ENCODE measurements at regions not wholly inside any gene's neighbourhood (a gene's known extent, or its start where the extent isn't known, plus 50 kb on each side); places are given as distances from the start of the nearest gene placed in this dataset.
A peak's percentile ranks its signal among the peaks of the same experiment; 100 is the strongest.
"Not testable (repeated sequence)": the region's sequence is repeated elsewhere in the genome, so short reads cannot be mapped to it uniquely, and the experiment has no call there.

DNA sequence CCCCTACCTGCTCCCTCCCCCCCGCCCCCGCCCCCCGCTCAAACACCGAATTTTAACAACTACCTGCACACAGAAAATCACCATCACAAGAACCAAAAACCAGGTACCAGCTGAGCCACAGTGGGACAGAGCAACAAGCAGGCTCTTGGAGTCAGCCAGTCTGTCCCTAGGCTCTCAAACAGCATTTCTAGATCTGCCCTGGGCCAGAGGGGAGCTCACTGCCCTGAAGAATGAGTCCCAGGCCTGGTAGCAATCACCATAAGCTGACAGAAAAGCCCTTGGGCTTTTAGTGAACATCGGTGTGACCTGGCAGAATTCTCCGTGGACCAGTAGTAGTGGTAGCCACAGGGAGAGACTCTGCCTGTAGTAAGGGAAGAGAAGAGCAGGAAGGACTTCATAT lies 58.3 kb downstream of the C11orf87 start:
- DNase-seq, result no peak

DNA sequence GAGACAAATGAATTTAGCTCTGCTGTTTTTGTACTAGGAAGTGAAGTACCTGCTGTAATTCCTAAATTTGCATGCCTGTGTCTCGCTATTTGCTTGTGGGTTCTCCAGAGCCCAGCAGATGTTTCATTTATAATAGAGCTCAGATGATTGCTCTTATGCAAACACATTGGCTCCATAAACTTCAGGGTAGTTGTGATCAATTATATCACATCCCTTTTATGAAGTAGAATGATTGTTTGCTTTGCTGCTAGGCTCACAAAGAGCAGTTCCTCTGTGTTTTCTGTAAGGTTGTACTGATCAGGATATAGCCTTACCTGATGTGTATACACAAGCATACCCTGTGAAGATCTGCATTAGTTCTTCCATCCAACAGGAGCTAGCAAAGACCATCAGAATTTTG lies 64.1 kb downstream of the C11orf87 start:
- no peak for DNase-seq

DNA sequence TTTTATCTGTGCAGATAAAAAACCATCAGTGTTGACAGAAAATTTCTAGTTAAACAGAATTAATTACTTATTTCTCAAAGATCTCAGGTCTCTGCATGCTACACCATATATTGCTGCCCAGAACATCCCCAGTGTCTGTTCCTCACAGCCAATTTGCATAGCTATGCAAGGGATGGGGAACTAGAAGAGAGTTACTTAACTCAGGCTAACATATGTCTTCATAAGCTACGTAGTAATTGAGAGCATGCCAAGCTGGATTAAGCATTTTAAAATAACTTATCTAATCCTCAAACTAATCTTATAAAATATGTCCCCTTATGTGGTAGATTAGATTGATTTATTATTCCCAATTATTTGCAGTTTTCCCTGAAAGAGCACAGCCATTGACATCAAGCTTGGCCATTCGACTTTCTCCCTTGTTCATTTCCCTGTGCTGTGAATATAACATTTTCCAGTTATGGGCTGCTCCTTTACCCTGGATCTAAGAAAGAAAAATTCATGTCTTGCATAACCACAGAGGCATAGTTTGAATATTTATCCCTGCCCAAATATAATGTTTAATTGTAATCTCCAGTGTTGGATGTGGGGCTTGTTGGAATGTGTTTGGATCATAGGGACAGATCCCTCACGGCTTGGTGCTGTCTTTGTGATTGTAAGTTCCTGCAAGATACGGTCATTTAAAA lies 69.1 kb downstream of the C11orf87 start:
- DNase-seq, result no peak

DNA sequence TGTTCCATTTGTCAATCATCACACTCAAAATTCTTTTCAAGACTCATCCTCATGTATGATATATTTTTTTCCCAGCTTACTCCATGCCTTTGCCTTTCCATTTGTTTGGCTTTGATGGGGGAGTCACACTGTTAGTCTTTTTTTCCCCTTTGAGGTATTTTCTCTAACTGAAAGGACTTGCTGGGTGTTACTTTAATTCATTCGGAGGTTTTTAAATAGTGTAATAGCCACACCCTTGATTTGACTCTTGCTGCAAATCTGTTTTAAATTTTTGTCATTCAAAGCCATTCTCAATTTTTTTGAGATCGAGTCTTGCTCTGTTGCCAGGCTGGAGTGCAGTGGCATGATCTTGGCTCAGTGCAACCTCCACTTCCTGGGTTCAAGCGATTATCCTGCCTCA lies 84.1 kb downstream of the C11orf87 start:
- DNase-seq, result no peak

DNA sequence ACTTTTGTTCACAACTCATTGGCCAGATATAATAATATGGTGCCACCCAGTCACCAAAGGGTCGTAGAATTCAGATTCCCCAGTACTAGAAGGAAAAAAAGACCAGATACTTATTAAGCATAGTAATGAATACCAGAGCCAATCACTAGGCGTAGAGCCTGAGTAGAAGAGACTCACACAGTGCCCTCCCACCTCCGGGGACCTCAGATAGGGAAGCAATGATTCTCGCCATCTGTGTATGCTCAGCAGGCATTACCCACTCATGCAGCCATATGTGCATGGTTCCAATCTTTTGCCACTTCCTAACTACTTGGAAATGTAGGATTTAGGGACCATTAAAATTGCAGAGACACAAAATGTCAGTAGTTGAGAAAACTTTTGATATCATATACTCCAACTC lies 85.3 kb downstream of the C11orf87 start:
- no peak for DNase-seq

DNA sequence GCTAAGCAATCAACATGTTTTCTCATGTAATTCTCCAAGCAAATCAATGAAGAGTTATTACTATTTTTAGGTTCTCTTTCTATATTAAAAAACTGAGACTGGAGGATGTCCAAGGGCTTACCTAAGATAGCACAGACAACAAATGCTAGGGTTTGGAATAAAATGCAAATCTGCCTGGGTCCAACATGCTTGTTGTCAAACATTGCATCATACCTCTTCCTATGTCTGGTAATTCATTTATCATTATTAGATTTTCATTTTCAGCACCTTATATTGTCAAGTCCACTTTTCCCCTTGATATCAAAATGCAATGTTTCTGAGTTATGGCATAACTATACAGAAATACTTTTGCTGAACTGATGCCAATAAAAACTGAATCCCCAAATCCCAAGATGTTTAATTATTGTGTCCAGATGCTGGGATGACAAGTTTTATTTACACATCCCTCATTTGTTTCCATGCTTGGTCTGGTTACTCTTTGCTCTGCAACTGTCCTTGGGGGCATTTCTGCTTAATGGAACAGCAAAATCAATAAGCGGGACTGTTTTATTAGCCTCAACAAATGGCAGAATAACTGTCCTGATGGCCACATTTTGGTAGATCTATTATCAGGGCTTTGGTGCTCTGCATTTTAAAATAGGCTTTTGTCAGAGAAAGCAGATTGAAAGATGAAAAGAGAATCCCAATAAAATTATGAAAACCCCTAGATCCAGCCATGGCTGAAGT lies 86.0 kb downstream of the C11orf87 start:
- no peak for DNase-seq

DNA sequence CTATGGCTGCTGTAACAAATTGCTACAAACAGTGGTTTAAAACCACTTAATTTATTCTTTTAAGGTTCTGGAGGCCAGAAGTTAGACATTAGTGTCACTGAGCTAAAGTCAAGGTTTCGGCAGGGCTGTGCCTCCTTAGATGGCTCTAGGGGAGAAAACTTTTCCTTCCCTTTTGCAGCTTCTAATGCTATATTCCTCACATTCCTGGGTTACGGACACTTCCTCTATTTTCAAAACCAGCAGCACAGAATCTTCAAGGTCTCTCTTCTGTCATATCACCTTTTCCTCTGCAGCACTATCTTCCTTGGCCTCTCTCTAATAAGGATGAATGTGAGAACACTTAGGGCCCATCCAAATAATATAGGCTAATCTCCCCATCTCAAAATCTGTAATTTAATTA lies 87.0 kb downstream of the C11orf87 start:
- no peak for DNase-seq

DNA sequence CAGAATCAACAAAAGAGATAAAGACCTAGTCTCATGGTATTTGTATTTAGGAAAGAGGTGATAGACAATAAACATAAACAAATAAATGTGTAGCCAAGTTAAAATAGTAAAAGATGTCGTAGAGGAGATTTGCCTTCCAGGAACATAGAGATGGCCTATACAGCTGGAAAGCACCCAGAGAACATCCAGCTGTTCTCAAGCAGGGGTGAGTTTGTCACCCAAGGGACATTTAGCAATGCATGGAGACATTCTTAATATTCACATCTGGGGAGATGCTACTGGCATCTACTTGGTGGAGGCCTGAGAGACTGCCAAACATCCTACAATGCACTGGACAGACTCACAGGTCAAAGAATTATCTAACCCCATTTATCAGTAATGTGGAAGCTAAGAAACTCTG lies 88.3 kb downstream of the C11orf87 start:
- no peak for DNase-seq

DNA sequence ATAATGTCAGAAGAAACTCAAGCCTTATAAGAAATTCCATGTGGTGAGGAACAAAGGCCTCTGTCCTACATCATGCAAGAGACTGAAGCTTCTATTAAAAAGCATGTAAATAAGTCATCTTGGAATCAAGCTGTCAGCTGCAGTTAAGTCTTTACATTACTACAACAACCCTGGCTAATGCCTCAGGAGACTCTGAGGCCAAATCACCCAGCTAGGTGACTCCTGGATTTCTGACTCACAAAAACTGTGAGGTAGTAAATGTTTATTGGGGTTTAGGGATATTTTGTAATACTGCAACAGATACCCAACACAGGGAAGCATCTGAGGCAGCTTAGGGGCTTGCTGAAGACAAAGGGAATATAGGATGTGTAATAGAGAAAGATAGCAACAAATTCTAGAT lies 89.6 kb downstream of the C11orf87 start:
- no peak for DNase-seq

DNA sequence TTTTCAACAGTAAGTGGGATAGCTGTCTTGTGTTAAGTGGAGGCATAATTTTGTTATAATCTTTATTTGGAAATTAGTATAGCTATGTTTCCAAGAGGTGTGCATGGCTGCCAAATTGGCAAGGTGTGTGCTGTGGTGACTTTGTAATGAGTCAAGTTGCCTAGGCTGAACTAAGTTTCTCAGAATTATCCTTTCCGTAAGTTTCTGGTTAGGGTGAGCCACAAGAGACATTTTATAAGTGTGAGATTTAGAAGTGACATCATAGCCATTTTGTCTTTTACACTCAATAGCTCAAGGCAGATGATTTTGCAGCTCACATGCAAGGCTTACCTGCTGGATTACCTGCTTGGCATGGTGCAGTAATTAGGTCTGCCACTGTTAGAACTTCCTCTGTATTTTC lies 90.3 kb downstream of the C11orf87 start:
- no peak for DNase-seq

DNA sequence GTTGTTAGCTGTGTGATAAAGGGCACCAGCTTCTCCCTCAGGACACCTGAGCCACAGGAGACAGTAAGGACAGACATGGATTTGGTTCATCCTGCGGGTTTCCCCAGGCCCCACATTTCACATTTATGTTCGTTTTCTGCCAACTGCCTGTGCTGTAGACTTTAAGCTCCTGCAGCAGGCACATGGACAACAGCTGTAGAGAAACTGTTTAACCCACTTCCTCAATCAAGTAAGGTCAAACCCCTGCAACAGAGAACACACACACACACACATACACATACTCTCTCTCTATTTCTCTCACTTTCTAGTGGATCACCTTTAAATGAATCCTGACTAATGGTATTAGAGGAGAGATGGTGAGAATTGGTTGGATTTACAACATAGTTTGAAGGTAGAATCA lies 90.7 kb downstream of the C11orf87 start:
- no peak for DNase-seq

DNA sequence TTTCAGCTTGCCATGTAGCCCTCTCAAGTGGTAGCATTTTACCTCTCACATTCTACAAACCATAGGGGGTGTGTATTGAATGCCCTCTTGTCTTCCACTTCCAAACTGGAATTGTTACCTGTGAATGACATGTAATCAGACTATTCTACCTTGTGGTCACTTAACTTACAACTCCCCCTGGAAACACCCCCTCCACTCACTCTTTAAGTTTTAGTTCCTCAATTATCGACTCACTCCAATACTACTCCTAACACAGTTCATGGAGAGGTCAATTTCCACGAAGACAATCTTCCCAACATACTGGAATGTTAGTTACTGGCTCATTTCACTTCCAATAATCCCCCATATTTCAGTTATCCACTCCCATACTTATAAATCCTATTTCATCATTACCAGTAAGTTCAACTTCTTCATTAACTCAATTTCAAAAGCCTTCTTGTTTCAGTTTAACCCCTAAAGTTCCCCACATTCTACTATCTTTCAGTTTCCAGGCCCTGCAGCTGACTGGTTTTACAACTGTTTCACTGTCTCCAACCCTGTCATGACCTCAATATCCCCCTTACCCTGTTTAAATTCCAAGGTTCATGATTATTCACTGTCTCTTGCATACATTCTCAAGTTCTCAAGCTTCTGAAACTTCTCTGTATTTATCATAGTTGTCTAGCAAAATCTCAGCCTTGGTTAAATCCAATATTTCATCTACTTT lies 92.5 kb downstream of the C11orf87 start:
- no peak for DNase-seq

DNA sequence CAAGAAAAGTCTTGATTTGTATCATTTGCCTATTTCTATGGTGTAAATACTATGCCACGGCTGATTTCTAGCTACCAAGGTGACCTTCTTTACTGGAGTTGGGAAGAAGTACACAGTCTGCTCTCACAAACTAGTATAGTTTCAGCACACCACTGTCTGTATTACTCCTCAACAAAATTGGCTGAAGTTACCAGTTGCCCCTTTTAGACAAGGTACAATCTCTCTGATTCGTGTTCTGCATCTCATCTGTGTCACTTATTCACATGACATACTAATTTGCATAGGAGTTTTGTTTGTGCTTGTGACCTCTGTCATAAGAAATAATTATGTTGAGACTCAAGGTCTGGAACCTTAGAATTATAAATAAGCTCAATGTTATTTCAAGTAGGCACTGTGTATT lies 97.3 kb downstream of the C11orf87 start:
- DNase-seq, result no peak

DNA sequence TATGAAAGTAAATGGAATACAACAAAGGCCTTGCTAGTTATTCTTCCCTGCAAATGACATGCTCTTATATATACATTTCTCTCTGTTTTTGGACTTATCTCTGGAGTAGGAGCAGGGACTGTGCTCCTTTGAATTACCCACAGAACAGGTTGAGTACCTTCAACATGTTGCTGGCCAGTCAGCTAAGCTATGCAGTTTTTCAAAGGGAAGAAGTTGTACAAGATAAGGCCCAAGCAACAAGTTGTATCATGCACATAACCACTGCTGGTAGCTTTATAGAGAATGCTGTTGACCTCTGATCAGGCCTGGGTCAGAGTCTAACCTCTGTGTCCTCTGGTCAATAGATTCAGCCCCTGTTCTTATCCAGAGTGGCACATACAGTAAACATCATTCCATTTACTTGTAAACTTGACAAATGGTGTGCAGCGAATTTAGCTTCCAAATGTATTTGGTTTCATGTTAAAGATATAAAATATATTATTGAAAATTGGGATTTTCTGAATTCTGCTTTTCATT lies 99.6 kb downstream of the C11orf87 start:
- no peak for DNase-seq

DNA sequence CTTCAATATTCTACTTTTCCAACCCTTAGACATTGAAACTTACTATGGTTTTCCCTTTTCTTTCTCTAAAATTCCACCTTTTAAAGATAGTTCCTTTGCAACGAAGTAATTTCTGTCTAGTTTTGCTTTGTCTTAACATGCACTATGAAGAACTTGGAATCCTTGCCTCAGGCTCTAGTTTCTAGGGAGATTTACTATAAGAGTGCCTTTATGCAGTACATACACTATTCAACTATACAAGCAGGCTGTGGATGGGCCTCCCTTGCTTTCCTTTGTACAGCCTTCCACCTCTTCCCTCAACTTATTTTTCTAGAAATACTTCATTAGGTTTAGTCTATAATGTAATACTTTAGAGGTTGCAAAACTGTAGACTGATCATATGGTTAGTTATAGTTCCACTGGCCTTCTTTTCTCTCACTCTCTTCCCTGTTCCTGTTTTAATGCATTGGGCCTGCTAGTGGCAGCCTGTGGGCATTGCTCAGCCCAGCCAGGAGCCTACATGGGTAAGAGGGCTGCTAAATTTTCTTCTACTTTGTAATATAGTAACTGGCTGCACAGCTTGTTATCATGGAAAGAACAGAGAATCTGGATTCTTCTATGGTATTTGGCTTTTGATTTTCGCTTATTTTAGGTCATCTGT lies 100.2 kb downstream of the C11orf87 start:
- DNase-seq, result no peak

DNA sequence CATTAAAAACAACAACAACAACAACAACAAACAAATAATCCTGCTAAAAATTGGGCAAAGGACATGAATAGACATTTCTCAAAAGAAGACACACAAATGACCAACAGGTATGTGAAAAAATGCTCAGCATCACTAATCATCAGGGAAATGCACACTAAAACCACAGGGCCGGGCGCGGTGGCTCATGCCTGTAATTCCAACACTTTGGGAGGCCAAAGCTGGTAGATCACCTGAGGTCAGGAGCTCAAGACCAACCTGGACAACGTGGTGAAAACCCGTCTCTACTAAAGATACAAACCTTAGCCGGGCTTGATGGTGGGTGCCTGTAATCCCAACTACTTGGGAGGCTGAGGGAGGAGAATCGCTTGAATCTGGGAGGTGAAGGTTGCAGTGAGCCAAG lies 103.6 kb downstream of the C11orf87 start:
- DNase-seq, result not testable (repeated sequence)

DNA sequence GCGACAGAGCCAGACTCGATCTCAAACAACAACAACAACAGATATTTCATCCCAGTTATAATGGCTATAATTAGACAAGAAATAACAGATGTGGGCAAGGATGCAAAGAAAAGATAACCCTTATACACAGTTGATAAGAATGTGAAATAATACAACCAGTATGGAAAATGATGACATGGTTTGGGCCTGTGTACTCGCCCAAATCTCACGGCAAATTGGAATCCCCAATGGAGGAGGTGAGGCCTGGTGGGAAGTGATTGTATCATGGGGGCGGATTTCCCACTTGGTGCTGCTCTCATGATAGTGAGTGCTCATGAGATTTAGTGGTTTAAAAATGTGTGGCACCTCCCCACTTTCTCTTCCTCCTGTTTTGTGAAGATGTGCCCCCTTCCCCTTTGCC lies 104.1 kb downstream of the C11orf87 start:
- DNase-seq, result no peak

DNA sequence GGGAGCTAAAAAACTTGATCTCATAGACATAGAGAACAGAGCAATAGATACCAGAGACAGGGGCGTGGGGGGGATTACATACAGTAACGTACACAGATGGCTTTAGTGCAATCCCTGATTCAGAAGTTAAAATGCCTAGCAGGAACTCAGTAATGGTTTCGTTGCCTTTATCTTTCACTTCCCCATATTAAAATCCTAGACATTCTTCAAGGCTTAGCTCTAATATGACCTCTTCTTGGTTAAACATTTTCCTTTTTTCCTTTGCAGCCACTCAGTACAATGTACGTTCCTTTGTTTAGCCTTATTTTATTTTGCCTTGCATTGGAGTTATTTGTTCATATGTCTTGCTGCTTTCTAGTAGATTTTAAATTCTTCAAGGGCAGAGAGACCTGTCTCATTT lies 104.9 kb downstream of the C11orf87 start:
- DNase-seq, result no peak

DNA sequence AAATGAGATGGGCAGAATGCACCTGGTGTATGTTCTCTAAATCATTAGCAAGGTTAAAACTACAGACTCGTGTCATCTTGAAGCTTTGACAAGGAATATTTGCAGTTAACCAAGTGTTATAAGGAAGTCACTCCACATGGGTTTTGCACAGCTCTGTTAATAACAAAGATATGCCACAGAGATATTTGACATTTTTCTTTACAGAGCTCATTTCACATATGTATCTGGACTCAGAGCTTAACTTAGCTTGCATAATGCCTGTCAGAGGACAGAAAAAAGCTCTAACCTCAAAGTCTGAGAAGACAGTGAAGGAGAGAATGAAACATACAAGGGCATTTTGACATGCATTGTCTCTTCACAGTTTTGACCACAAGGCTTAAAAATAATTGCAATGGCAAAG lies 105.5 kb downstream of the C11orf87 start:
- peak; percentile 27 for DNase-seq

DNA sequence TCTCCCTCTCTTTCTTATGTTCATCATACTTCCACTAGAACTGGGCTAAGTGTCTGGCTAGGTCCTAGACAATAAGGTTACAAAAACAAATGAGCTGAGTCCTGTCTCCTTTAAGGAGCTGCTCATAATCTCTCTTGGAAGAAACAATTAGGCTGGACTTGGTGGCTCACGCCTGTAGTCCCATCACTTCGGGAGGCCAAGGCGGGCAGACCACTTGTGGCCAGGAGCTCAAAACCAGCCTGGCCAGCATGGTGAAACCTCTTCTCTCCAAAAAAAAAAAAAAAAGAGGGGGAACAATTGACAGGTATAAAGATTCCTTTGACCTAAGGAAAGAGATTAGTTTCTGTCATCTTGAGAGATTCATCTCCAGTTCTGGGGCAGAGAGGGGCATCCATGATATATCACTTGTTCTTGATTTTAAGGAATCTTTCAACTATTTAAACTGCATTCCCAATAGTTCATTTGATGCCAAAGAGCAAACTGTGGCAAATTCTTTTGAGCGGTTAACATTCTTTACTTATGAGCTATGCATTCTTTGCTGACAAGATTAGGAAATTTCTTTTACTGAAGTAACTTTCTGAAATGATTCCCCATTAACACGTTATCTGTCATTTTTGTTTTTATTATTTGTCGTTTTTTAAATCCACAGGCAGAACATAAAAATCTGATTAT lies 125.5 kb downstream of the C11orf87 start:
- DNase-seq, result peak; percentile 90

DNA sequence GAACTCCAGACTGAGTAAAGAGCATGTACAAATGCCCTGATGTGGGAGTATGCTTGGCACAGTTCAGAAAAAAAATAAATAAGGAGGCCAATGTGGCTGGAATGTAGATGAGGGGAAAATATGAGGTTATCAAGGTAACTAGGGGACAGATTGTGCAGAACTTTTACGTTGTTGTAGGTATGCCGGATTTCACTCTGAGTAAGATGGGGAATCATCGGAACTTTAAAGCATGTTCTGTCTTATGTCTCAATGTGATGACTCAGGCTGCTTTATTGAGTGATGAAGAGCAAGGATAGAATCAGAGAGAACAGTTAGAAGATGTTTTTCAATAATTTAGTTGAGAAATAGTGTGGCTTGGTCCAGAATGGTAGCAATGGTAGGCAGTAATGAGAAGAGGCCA lies 130.4 kb downstream of the C11orf87 start:
- peak; percentile 50 for DNase-seq

DNA sequence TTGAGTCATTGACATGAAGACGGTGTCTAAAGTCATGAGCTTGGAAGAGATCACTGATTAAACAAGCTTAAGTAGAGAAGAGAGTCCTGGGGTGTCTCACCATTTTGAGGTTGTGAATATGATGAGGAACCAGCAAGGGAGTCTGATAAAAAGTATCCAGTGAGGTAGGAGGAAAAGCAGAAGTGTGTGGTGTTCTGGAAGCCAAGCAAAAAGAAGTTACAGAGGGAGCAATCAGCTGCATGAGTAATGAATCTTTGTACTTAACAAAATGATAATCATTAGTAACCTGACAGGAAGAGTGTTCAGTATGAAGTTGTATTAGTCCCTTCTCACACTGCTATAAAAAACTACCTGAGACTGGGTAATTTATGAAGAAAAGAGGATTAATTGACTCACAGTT lies 131.3 kb downstream of the C11orf87 start:
- DNase-seq, result no peak

DNA sequence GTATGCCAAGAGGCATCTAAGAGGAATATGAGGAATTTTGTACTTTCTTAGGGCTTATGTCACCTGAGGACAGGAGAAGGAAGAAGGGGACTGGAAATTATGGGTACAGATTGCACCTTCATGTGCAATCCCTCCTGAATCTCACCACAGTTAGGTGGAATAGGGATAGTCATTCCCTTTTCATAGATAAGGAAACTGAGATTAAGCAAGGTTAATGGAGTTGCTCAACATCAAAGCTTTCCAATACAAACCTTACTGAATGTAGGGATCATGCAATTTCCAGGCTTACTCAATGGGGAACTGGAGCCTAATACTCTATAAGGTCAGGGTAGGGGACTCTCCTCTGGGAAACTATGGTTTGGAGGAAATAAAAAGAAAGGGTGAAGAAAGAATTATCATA lies 133.0 kb downstream of the C11orf87 start:
- DNase-seq, result no peak
